Thymus (tissue), 11 donors: ENCODE measurements at regions not wholly inside any gene's neighbourhood (a gene's known extent, or its start where the extent isn't known, plus 50 kb on each side); places are given as distances from the start of the nearest gene placed in this dataset.
"Not testable (repeated sequence)": the region's sequence is repeated elsewhere in the genome, so short reads cannot be mapped to it uniquely, and the experiment has no call there.

Source experiments
- DNase-seq, 9 donors: peaks; one replicate each; pipeline ENCODE4 v3.0.0-alpha.2; 2013; ENCODE audit warnings: low spot score in 9 of 9, low read depth in 6 of 9, missing footprints in 1 of 9
- H3K27ac ChIP-seq, 2 donors: one replicate each; pipeline ENCODE4 v1.5.1; 2013; ENCODE audit warnings: control low read depth in 1 of 2, low read depth in 1 of 2, low read length in 1 of 2, mild to moderate bottlenecking in 1 of 2, moderate library complexity in 1 of 2
- H3K27me3 ChIP-seq, 2 donors: one replicate each; pipeline ENCODE4 v1.5.1; 2013; ENCODE audit warnings: low read length in 1 of 2; ENCODE audit not compliant: control insufficient read depth in 2 of 2, insufficient read depth in 1 of 2
- H3K36me3 ChIP-seq, 2 donors: one replicate each; pipeline ENCODE4 v1.5.1; 2013; ENCODE audit warnings: low read length in 1 of 2, mild to moderate bottlenecking in 1 of 2, moderate library complexity in 1 of 2; ENCODE audit not compliant: control insufficient read depth in 2 of 2, insufficient read depth in 2 of 2
- H3K4me1 ChIP-seq, 2 donors: one replicate each; pipeline ENCODE4 v1.5.1; 2013; ENCODE audit warnings: low read length in 2 of 2; ENCODE audit not compliant: control insufficient read depth in 2 of 2, insufficient read depth in 2 of 2
- H3K4me3 ChIP-seq, 2 donors: one replicate each; pipeline ENCODE4 v1.5.1; 2013; ENCODE audit warnings: low read length in 2 of 2, control low read depth in 1 of 2, mild to moderate bottlenecking in 1 of 2
- H3K9me3 ChIP-seq, 2 donors: one replicate each; pipeline ENCODE4 v1.5.1; 2013; ENCODE audit warnings: low read length in 1 of 2, mild to moderate bottlenecking in 1 of 2; ENCODE audit not compliant: control insufficient read depth in 2 of 2, insufficient read depth in 1 of 2
- WGBS: extraction: QIAGEN DNeasy Blood & Tissue Kit; methylation state at CpG from one replicate; pipeline ENCODE4 v1.1.7; 2013; 5-methylcytosine and 5-hydroxymethylcytosine counted together
- donor health status: healthy.

- no peaks in the 10 kb centered on the region for H3K4me1 ChIP-seq
- 85% methylated on average over 1 of the region's 1 CpG for WGBS
- DNase-seq, result no peak
- H3K9me3 ChIP-seq, result no peaks in the 10 kb centered on the region
- H3K36me3 ChIP-seq, result no peaks in the 10 kb centered on the region
- no peak overlapping the region for H3K27ac ChIP-seq
- no peak overlapping the region for H3K4me3 ChIP-seq
- H3K27me3 ChIP-seq, result no peaks in the 10 kb centered on the region
Observed at GRCh38 chr6:76506808-76507207, 434.3 kb upstream of the IMPG1 start.

- 97% methylated on average over 2 of the region's 2 CpGs for WGBS
Observed at GRCh38 chr6:76495909-76496308, 423.4 kb upstream of the IMPG1 start.

GRCh38 chr6:76491376-76491775, 418.9 kb upstream of the IMPG1 start:
- not testable (repeated sequence) for H3K36me3 ChIP-seq, H3K27me3 ChIP-seq, H3K4me1 ChIP-seq, H3K27ac ChIP-seq, H3K4me3 ChIP-seq, H3K9me3 ChIP-seq, DNase-seq
- 93% methylated on average over 3 of the region's 3 CpGs for WGBS

More at GRCh38 chr6:76495909-76496308, 423.4 kb upstream of the IMPG1 start:
- Histone ChIP-seq H3K4me3 (no peak overlapping the region), H3K27me3 (no peaks in the 10 kb centered on the region), H3K36me3 (no peaks in the 10 kb centered on the region), H3K27ac (no peak overlapping the region), H3K9me3 (peaks cover 0 to 9% of the 10 kb centered on the region in 2 donors), H3K4me1 (no peaks in the 10 kb centered on the region)
- no peak for DNase-seq

GRCh38 chr6:76490456-76490855, 418.0 kb upstream of the IMPG1 start:
- no peak for DNase-seq
- Histone ChIP-seq H3K36me3 (no peaks in the 10 kb centered on the region), H3K9me3 (peaks cover 0 to 9% of the 10 kb centered on the region in 2 donors)

GRCh38 chr6:76481101-76481500, 408.6 kb upstream of the IMPG1 start:
- Histone ChIP-seq H3K9me3 (peaks cover 0 to 13% of the 10 kb centered on the region in 2 donors), H3K27me3 (no peaks in the 10 kb centered on the region), H3K36me3 (no peaks in the 10 kb centered on the region), H3K4me3 (no peak overlapping the region), H3K4me1 (no peaks in the 10 kb centered on the region), H3K27ac (no peak overlapping the region)
- WGBS, result 48% methylated on average over 3 of the region's 3 CpGs
- DNase-seq, result no peak

More at GRCh38 chr6:76490456-76490855, 418.0 kb upstream of the IMPG1 start:
- Histone ChIP-seq H3K27ac (no peak overlapping the region), H3K4me3 (no peak overlapping the region), H3K4me1 (no peaks in the 10 kb centered on the region), H3K27me3 (no peaks in the 10 kb centered on the region)

- 85% methylated on average over 2 of the region's 2 CpGs for WGBS
- Histone ChIP-seq H3K27me3 (no peaks in the 10 kb centered on the region), H3K4me1 (no peaks in the 10 kb centered on the region), H3K4me3 (no peak overlapping the region), H3K27ac (no peak overlapping the region), H3K36me3 (no peaks in the 10 kb centered on the region), H3K9me3 (peaks cover 0 to 15% of the 10 kb centered on the region in 2 donors)
- DNase-seq, result no peak
Observed at GRCh38 chr6:76472858-76473257, 400.4 kb upstream of the IMPG1 start.

GRCh38 chr6:76466286-76466685, 393.8 kb upstream of the IMPG1 start:
- Histone ChIP-seq H3K36me3 (no peaks in the 10 kb centered on the region), H3K4me1 (no peaks in the 10 kb centered on the region), H3K9me3 (no peaks in the 10 kb centered on the region), H3K27me3 (no peaks in the 10 kb centered on the region), H3K4me3 (no peak overlapping the region), H3K27ac (no peak overlapping the region)
- WGBS, result 86% methylated on average over 4 of the region's 4 CpGs
- no peak for DNase-seq

- DNase-seq, result no peak
- H3K4me1 ChIP-seq, result no peaks in the 10 kb centered on the region
- H3K9me3 ChIP-seq, result no peaks in the 10 kb centered on the region
- H3K4me3 ChIP-seq, result no peak overlapping the region
- H3K27ac ChIP-seq, result no peak overlapping the region
- H3K36me3 ChIP-seq, result no peaks in the 10 kb centered on the region
- H3K27me3 ChIP-seq, result no peaks in the 10 kb centered on the region
Observed at GRCh38 chr6:76465410-76465809, 392.9 kb upstream of the IMPG1 start.

GRCh38 chr6:76453270-76453669, 380.8 kb upstream of the IMPG1 start:
- no peak overlapping the region for H3K27ac ChIP-seq
- H3K4me1 ChIP-seq, result no peaks in the 10 kb centered on the region
- no peaks in the 10 kb centered on the region for H3K36me3 ChIP-seq
- DNase-seq, result no peak
- no peak overlapping the region for H3K4me3 ChIP-seq
- peaks cover 5 to 18% of the 10 kb centered on the region in 2 donors for H3K9me3 ChIP-seq
- WGBS, result 95% methylated on average over 15 of the region's 15 CpGs
- H3K27me3 ChIP-seq, result no peaks in the 10 kb centered on the region
